GM18499 (cell line): ENCODE measurements at regions not wholly inside any gene's neighbourhood (a gene's known extent, or its start where the extent isn't known, plus 50 kb on each side); places are given as distances from the start of the nearest gene placed in this dataset.

Source experiments
- ATAC-seq: cut with Tn5 transposase; IDR thresholded peaks from one replicate; pipeline ENCODE4 v1.9.1; 2021; ENCODE audit warnings: moderate number of reproducible peaks; ENCODE audit not compliant: insufficient read depth, unreplicated experiment

DNA sequence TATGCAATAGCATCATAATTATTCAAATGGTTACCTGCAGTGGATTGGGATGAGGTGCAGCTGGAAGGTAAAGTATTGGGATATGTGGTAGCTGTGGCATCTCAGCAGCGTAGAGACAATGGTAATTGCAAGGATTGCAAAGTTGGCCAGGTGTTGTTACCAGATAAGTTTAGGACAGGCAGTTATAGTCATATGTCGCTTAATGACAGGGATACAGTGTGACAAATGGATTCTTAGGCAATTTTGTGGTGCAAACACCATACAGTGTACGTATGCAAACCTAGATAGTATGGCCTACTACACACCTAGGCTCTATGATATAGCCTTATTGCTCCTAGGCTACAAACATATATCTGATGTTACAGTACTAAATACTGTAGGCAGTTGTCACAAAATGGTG is 163.5 kb upstream of the LYZL2 start:
- ATAC-seq: no peak

DNA sequence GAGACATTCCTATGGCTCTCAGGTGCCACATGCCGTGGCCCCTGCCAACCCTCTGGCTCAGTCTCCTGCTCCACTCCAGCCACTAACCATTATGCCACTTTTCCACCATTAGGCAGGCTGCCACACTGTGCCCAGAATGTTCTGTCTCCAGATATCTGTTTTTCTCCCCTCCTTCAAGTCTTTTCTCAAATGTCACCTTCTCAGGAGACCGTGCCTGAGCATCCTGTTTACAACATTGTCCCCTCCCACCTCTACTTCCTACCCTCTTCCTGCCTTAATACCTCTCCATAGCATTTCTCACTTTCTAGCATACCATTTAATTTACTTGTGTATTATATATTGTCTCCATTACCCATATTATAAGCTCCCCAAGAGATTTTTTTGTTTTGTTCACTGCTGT is 162.5 kb upstream of the LYZL2 start:
- ATAC-seq: no peak

DNA sequence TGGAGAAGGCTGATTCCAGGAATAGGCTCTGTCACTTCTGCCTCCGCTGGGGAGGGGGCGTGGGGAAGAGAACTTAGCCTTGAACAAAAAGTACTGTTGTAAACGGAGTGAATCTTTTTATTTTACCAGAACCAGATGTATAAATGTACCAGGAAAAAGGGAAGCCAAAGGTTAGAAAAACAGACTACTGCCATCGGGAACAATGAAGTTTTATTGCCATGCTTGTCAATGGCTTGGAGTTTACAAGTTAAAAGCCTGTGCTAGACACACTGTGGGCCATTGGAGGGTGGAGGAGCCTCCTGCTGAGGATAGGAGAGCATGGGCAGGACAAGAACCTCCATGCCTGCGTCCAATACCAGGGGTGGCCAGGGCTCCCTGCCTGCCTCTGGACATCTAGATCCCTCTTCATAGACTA is 161.7 kb upstream of the LYZL2 start:
- ATAC-seq: no peak

DNA sequence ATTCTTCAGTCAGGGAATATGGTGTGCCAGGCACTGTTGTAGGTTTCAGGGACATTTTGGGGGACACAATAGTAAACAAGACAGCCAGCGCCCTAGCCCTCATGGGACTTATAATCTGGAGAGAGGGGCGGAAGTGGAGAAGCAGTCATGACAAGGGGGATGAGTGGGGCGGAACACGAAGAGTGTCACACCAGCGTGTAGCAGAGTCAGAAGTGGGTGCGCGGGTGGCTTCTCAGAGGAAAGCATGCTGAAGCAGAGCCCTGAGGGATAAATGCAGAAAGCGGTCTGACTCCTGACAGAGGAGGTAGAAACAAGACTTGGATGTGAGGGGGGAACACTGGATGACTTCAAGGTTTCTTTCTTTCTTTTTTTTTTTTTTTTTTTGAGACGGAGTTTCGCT is 160.3 kb upstream of the LYZL2 start:
- ATAC-seq: no peak

DNA sequence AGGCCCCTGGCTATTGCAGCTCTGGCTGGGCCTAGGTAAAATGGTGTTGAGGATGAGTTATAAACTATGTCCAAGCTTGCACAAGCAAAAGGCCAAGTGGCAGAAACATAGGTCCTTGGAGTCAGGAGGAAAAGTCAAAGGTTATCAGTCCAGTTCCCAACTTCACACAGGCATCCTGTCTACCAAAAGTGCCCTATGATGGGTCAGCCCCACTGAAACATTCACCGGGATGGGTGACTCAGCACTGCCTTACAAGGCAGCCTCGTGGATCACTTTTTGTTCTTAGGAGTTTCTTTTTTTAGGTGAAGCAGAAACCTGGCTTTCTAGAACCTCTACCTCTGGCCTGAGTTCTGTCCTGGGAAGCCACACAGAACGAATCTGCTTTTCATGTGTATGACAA is 158.8 kb upstream of the LYZL2 start:
- ATAC-seq: no peak

DNA sequence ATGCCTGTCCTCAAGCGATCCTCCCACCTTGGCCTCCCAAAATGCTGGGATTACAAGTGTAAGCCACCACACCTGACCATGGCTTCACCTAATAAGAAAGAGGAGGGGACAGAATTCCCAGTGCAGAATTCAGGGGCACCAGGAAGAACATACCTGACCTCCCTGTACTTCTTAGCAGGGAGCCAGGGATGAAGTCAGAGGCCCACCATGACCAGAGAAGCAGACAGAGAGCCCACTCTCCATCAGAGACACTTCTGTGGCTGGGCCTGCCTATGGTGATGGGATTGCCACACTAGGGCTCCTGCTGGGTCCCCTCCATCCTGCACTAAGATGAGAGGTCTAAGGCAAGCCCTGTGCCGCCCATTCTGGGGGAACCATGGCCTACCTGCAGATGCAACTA is 157.4 kb upstream of the LYZL2 start:
- ATAC-seq: no peak

DNA sequence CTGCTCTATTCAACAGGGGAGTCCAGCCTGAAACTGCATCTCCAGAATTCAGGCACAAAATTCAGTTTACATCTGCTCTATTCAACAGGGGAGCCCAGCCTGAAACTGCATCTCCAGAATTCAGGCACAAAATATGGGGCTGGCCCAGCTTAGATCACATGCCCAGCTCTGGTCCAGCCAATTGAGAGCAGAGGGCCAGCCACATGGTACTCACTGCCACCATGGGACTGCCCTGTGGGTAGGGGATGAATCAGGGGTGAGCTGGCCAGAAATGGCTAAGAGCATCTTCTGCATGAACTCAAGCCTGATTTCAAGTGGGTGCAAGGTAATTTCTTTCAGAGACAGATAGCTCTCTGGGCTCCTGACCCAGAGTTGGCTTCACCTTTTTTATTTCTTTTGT is 156.6 kb upstream of the LYZL2 start:
- ATAC-seq: no peak

DNA sequence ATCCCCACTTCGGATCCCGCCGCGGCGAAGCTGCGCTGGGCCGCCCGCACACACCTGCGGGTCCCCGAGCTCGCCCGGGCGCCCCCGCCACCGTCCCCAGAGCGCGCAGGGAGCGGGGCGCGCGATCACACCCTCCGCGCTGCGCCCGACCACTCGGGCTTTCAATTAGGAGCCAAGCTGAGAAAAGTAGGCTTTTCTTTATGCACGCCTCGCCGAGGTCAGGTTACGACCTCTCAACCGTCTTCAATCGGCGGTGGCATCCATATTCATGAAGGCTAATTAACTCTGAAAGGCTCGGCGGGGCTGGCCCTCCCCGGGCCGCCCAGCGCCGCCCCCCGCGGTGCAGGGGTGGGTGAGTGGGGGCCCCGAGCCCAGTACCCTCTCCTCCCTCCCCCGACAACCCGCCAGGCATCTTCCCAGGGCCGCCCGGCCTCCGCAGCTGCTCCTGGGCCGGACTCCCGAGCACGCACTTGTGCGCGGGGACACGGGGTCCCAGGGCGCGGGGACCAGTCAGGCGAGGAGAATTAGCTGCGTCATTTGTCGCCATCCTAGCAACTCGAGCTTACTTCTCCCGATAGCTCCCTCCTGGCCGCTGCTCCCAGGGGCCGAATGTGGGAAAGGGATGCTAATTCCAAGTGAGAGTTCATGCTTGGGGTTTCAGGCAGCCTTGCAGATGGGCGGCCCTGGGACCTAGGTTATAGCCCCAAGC is 155.5 kb upstream of the LYZL2 start:
- no peak for ATAC-seq

DNA sequence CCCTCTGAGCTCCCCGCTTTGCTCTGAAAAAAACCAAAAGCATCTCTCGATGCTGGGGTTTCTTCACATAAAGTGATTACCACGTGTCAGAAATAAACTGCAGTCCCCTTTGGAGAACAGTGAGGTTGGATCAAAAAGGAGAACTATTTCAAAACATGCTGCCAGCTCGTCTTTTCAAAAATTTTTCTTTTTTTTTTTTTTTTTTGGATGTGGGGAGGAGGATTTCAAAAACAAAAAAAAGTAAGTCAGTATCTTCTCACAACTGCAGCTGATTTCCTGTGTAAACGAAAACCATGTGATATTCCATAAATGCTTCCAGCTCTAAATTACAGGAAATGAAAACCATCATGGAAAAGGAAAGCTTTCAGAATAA is 155.0 kb upstream of the LYZL2 start:
- no peak for ATAC-seq

DNA sequence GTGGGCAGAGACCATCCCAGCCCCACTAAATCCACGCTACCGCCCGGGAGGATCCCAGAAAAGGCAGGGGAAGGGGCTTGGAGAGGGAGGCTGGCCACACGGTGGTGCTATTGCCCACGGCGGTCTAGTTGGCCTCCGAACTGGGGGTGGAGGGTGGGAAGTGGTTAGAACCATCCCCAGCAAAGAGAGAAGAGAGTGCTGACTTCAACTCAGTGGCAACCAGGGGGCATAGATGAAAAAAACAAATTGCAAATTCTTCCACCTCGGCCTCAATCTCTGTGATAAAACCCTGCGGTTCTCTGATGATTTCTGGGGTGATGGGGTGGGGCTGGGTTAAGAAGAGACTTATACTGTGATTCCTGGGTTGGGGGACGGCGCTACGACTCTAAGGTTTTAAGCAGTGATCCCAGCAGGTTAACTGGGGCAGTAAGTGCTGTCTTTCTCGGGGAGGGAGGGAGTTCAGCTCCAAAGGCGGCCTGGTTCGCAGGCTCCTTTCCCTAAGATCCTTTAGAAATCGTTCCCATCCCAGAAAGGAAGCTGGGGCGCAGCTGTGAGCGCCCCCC is 154.5 kb upstream of the LYZL2 start:
- ATAC-seq: no peak

DNA sequence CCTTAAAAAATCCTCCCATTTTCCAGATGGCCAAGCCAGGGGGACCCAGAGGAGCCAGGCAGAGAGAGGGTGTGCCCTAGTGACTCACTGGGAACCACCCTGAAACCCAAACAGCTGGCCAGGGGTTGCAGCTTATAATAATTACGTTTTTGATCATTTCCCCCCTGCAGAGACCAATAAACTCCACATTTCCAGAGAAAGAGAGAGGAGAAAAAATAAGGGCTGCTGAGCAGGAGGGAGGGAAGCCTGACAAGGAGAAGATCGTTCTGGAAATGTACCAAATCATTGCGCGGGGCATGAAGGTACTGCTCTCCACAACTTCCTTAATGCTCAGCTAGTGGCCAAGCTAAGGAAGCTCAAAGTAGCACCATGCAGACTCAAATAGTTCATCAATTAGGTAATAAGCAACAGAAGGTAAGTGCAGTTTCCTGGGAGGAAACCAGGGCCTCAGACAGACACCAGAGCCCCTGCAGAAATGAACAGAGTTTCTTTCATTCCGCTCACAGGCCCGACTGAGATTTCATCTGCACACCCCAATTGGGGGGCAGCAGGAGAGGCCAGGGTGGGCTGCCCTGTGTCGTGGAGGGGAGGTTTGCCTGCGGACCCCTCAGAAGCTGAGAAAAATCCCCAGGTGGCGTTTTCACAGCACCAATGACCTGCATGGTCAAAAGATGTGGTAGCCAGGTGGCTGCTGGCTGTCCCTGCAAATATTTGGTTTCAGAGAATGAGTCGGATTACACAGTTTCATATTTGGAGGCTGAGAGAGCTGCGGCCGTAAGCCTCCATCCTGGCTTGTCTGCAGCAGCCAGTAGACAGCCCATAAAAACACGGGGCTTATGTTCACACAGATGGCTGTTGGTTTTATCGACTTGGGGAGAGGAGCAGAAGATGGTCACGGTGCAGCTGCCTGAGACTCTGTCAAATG is 153.2 kb upstream of the LYZL2 start:
- ATAC-seq: no peak

DNA sequence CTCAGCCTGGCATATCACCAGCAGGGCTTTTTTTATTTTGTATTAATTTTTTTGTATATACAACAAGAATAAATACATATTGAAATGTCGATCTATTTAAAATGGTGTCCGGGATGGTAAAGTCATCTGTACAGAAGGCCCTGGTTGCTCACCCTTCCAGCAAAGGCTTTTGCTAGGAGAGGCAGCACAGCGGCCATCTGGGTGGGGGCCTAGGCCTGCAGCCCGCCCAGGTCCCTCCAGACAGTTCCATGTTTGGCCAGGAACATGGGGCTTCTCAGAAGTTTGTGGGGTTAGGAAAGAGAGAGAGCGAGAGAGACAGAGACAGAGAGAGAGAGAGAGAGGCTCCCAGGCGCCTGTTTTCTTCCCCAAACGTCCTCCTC is 152.6 kb upstream of the LYZL2 start:
- no peak for ATAC-seq

DNA sequence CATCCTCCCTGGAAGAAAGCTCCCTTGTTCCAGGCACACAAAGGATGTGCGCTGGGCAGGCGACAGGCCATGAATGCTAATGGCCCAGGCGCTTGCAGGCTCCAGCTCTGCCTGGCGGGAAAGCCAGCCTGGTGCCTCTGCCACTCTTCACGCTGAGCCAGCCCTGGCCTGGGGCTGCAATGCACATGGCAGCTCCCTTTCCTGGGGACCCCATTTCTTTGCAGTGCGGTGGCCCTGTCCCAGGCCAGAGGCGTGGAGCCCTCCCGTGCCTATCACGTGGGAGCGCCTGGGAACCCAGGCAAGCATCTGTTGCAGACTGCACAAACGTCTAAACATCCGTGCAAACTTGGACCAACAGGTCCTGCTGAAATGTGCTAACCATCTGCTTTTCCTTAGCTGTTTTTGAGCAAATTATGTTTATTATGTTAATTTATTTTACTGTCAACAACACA is 152.1 kb upstream of the LYZL2 start:
- no peak for ATAC-seq

DNA sequence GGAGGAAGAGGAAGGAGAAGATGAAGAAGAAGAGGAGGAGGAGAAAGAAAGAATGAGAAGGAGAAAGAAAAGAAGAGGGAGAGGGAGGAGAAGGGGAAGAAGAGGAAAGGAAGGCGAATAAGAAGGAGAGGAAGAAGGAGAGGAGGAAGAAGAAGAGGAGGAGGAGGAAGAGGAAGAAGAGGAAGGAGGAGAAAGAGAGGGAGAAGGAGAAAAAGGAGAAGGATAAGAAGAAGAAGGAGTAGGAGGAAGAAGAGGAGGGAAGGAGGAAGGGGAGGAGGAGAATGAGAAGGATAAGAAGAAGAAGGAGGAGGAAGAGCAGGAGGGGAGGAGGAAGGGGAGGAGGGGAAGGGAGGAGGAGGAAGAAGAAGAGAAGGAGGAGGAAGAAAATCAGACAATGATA is 149.2 kb upstream of the LYZL2 start:
- no peak for ATAC-seq

DNA sequence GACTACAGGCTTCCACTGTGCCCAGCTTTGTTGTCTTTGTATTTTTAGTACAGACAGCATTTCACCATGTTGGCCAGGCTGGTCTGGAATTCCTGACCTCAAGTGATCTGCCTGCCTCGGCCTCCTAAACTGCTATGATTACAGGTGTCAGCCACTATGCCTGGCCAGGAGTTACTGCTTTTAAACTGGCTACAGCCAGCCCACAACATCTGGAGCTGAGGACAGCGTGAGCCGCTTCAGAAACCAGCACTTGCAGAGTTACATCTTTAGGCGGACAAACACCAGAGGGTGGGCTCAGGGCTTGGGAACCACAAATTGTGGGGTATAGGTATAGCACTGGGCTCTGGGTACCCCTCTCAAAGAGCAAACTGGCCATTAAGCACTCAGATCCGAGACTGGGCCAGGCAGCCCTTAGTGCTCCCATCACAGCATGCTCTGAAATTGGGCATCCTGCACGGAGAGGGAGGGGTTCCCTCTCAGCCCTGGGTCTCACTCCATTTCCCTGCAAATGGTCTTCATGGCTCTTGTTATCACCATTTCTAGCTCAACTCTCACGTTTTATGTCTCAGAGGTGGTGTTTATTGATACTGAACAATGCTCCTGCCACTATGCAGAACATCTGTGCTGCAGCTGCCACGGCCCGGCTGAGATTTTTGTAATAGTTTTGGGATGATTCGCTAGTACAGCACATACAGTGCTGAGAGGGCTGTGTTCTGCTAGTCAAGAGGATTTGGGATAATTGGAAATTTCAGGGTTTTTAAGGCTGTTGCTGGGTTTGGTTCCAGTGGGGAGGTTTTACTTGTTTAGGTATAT is 146.4 kb upstream of the LYZL2 start:
- ATAC-seq: no peak

DNA sequence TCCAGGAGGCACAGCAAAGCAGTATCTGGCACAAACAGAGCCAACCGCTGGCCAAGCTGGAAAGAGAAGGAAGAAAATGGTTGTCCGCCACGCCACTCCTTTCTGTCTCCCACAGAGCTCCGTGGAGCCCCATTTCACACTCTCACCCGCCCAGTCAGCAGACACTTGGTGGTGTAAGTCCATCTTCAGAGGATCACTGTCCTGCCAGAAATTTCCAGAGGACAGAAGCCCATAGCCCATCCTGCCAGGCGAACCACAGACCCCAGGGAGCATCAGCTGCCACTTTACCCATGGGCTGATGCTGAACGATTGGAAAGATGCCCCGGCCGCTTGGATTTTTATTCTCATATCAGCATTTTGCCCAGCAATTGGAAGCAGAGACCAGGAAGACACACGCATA is 144.7 kb upstream of the LYZL2 start:
- ATAC-seq: no peak

DNA sequence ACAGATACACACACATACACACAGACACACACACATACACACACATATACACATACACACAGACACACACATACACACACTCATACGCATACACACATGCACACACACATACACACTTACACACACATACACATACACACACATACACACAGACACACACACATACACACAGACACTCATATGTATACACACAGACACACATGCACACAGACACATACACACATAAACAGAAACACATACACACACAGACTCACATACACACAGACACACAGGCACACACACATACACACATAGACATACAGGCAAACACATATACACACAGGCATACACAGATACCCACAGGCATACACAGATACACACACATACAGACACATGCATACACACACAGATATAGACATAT is 143.9 kb upstream of the LYZL2 start:
- ATAC-seq: no peak

DNA sequence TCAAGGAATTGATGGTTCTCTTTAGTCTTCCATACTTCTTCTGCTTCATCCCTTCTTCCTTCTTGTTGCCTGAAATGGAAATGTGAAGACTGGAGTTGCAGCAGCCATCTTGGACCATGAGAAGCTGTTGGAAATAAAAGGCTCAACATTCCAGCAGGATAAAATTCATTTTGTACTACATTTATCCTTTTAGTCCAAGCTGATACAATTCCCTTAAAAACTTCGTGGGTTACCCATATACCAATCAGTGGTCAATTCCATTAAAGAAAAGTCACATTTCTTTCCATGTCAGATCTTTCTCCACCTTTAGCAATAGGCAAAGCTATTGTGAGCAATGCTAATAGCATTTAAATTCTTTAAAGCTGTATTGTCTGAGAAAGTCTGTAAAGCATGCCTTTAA is 141.3 kb upstream of the LYZL2 start:
- ATAC-seq: no peak

DNA sequence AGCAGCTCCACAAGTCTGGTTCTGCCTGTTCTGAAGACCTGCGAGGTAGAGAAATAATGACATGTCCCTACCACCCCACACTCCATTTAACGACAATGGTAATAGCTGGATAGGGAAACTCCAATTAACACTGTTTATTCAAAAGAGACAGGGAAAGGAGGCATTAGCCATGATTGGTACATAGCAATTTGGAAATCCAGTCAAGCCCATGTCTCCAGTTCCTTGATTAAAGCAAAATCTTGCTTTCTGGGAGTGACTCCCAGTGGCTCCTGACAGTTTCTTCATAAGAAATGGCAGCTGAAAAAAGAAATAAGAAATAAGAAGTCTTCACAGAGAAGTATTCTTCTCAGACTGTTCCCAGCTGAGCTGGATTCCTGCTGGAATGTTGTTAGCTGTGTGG is 140.7 kb upstream of the LYZL2 start:
- no peak for ATAC-seq

DNA sequence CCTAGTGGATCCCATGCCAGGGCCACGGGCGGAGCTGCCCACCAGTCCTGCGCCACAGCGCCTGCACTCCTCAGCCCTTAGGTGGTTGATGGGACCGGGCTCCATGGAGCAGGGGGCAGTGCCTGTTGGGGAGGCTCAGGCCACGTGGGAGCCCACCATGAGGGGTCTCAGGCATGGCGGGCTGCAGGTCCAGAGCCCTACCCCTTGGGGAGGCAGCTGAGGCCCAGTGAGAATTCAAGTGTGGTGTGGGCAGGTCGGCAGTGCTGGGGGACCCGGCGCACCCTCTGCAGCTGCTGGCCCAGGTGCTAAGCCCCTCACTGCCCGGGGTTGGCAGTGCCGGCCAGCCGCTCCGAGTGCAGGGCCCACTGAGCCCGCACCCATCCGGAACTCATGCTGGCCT is 139.8 kb upstream of the LYZL2 start:
- no peak for ATAC-seq

DNA sequence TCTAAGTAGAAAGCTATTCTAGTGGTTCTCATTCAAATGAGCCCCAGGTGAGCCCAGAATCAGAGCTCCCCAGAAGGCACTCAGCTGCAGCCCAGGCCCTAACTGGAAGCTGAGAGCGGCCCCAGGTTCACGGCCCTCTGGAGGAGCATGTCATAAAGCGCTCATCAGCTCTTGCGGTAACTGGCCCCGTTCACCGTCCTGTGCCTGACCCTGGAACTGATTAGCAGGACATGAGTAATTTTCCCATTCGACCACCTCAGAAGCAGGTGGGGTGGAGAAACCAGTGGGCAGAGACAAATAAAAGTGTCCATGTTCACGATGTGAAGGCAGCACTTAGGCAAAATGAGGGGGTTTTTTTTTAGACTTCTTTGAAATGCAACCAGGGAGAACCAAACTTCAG is 136.1 kb upstream of the LYZL2 start:
- ATAC-seq: no peak
